IMR-90 (cell line): ENCODE measurements at regions not wholly inside any gene's neighbourhood (a gene's known extent, or its start where the extent isn't known, plus 50 kb on each side); places are given as distances from the start of the nearest gene placed in this dataset.

Experiments
- ATAC-seq: fragments of 200-7000 bp; cut with Tn5 transposase; 2 replicates; pipeline ENCODE4 v1.9.1; 2020; ENCODE audit warnings: low read depth, mild to moderate bottlenecking, moderate library complexity
- BruUV-seq: library from RNA; stranded (reverse); fragments of 400-500 nt; replicated peaks from 2 replicates; lab custom pipeline; 2021; lab: Mats Ljungman, UMichigan
- CTCF ChIA-PET: fragments of 300-600 bp; formaldehyde crosslinking; extraction: SDS; loops from one replicate; lab custom pipeline; 2021; ENCODE audit warnings: antibody characterized with exemption; lab: Yijun Ruan, JAX
- POLR2A ChIA-PET: fragments of 300-600 bp; sonication (Branson Sonifier 250); formaldehyde crosslinking; loops from one replicate; lab custom pipeline; 2022; ENCODE audit warnings: antibody characterized with exemption; ENCODE audit not compliant: unreplicated experiment; lab: Charles Lee
- DNase-seq: peaks from one replicate; pipeline ENCODE4 v3.0.0; 2013
- H2AFZ ChIP-seq: replicated peaks from 2 replicates; pipeline ENCODE3; 2013; ENCODE audit warnings: low read length, mild to moderate bottlenecking; ENCODE audit not compliant: poor library complexity
- H2AK5ac ChIP-seq: 2 replicates; pipeline ENCODE4 v1.6.1; 2013; ENCODE audit warnings: low read depth, low read length, inconsistent platforms
- H2AK9ac ChIP-seq: replicated peaks from 2 replicates; pipeline ENCODE3; 2013; ENCODE audit warnings: mild to moderate bottlenecking, low read depth, low read length, moderate library complexity; ENCODE audit not compliant: poor library complexity
- H2BK120ac ChIP-seq: 2 replicates; pipeline ENCODE4 v1.6.1; 2013; ENCODE audit warnings: low read depth, low read length, inconsistent platforms
- H2BK15ac ChIP-seq: 3 replicates; pipeline ENCODE4 v1.6.1; 2013; ENCODE audit warnings: low read depth, low read length, inconsistent platforms
- H2BK20ac ChIP-seq: 2 replicates; pipeline ENCODE4 v1.6.1; 2013; ENCODE audit warnings: low read depth, mild to moderate bottlenecking, inconsistent platforms, low read length, moderate library complexity
- H2BK5ac ChIP-seq: 2 replicates; pipeline ENCODE4 v1.6.1; 2013; ENCODE audit warnings: mild to moderate bottlenecking, low read depth, low read length, inconsistent platforms; ENCODE audit not compliant: poor library complexity, severe bottlenecking
- H3K14ac ChIP-seq: replicated peaks from 2 replicates; pipeline ENCODE4 v1.6.1; 2013; ENCODE audit warnings: low read depth, low read length, inconsistent platforms
- H3K18ac ChIP-seq: 2 replicates; pipeline ENCODE4 v1.6.1; 2013; ENCODE audit warnings: low read depth, low read length, control low read depth
- H3K23ac ChIP-seq: 2 replicates; pipeline ENCODE4 v1.6.1; 2013; ENCODE audit warnings: low read depth, low read length, inconsistent platforms
- H3K27ac ChIP-seq: 2 replicates; pipeline ENCODE4 v1.5.1; 2013; ENCODE audit warnings: mild to moderate bottlenecking, control low read depth, low read length; ENCODE audit not compliant: insufficient read depth
- H3K27me3 ChIP-seq: 2 replicates; pipeline ENCODE4 v1.6.1; 2013; ENCODE audit warnings: low read length; ENCODE audit not compliant: control insufficient read depth, insufficient read depth
- H3K36me3 ChIP-seq: 2 replicates; pipeline ENCODE4 v1.6.1; 2013; ENCODE audit warnings: low read length, mixed read lengths; ENCODE audit not compliant: control insufficient read depth, insufficient read depth
- H3K4ac ChIP-seq: 2 replicates; pipeline ENCODE4 v1.6.1; 2013; ENCODE audit warnings: low read depth, low read length, inconsistent platforms
- H3K4me1 ChIP-seq: 2 replicates; pipeline ENCODE4 v1.6.1; 2013; ENCODE audit warnings: low read length, mixed read lengths; ENCODE audit not compliant: control insufficient read depth, insufficient read depth
- H3K4me2 ChIP-seq: 2 replicates; pipeline ENCODE4 v1.6.1; 2013; ENCODE audit warnings: low read depth, mild to moderate bottlenecking, control low read depth, low read length, moderate library complexity
- H3K4me3 ChIP-seq: 2 replicates; pipeline ENCODE4 v1.5.1; 2013; ENCODE audit warnings: low read depth, mild to moderate bottlenecking, control low read depth, low read length, moderate library complexity; ENCODE audit not compliant: insufficient read depth
- H3K56ac ChIP-seq: 2 replicates; pipeline ENCODE4 v1.6.1; 2013; ENCODE audit warnings: low read length, inconsistent platforms; ENCODE audit not compliant: insufficient read depth; ENCODE audit errors: extremely low read depth
- H3K79me1 ChIP-seq, 2 experiments: 2 replicates each; pipeline ENCODE4 v1.6.1; 2013; ENCODE audit warnings: low read length in 2 of 2, inconsistent platforms in 1 of 2, low read depth in 1 of 2
- H3K9ac ChIP-seq: 2 replicates; pipeline ENCODE4 v1.6.1; 2013; ENCODE audit warnings: low read depth, low read length, control low read depth
- H3K9me1 ChIP-seq: 2 replicates; pipeline ENCODE4 v1.6.1; 2013; ENCODE audit warnings: low read length, inconsistent platforms; ENCODE audit not compliant: insufficient read depth
- H3K9me3 ChIP-seq: 2 replicates; pipeline ENCODE4 v1.6.1; 2013; ENCODE audit warnings: low read length; ENCODE audit not compliant: control insufficient read depth, insufficient read depth
- H4K20me1 ChIP-seq: 2 replicates; pipeline ENCODE4 v1.6.1; 2013; ENCODE audit warnings: low read length, inconsistent platforms; ENCODE audit not compliant: insufficient read depth
- H4K5ac ChIP-seq: 2 replicates; pipeline ENCODE4 v1.6.1; 2013; ENCODE audit warnings: mild to moderate bottlenecking, low read depth, low read length, control low read depth
- H4K8ac ChIP-seq, 2 experiments: 2 replicates each; pipeline ENCODE4 v1.6.1; 2013; ENCODE audit warnings: low read depth in 2 of 2, low read length in 2 of 2, control low read depth in 1 of 2, inconsistent platforms in 1 of 2
- H4K91ac ChIP-seq: 2 replicates; pipeline ENCODE4 v1.6.1; 2013; ENCODE audit warnings: low read depth, low read length, inconsistent platforms; ENCODE audit not compliant: insufficient read depth
- MAFK ChIP-seq: IDR thresholded peaks from 2 replicates; pipeline ENCODE4 v1.6.1; 2012; ENCODE audit warnings: low read depth, low read length, improper control_type of control experiment
- RAD21 ChIP-seq: IDR thresholded peaks from 2 replicates; pipeline ENCODE4 v1.6.1; 2012; ENCODE audit warnings: low read length, improper control_type of control experiment
- RCOR1 ChIP-seq: IDR thresholded peaks from 2 replicates; pipeline ENCODE4 v1.6.1; 2012; ENCODE audit warnings: mild to moderate bottlenecking, low read length, improper control_type of control experiment; ENCODE audit not compliant: insufficient replicate concordance
- RFX5 ChIP-seq: IDR thresholded peaks from 2 replicates; pipeline ENCODE4 v1.8.0; 2012; ENCODE audit warnings: low read depth, mild to moderate bottlenecking, low read length, moderate library complexity
- WGBS, 2 experiments: methylation state at CpG; one replicate each; pipeline versions ENCODE4 v1.1.5 to v1.1.7; 2013; ENCODE audit warnings: missing lambda C conversion rate in 2 of 2; ENCODE audit not compliant: insufficient read length in 1 of 2; ENCODE audit errors: extremely low coverage in 2 of 2; 5-methylcytosine and 5-hydroxymethylcytosine counted together
- dilution Hi-C: fragments of 300-500 bp; cut with HindIII; formaldehyde crosslinking; loops from one replicate; pipeline ENCODE4 v1.14.3; 2018; ENCODE audit warnings: low sequenced_read_pairs; ENCODE audit not compliant: unreplicated experiment
- in situ Hi-C: fragments of 300-500 bp; cut with MboI; formaldehyde crosslinking; loops from 3 replicates; pipeline ENCODE4 v1.14.3; 2019; ENCODE audit warnings: low sequenced_read_pairs, inconsistent platforms, mixed read lengths
- intact Hi-C: fragments of 100-400 bp; cut with micrococcal nuclease; formaldehyde crosslinking; loops from 2 replicates; pipeline ENCODE4 v1.10.0; 2022

DNA sequence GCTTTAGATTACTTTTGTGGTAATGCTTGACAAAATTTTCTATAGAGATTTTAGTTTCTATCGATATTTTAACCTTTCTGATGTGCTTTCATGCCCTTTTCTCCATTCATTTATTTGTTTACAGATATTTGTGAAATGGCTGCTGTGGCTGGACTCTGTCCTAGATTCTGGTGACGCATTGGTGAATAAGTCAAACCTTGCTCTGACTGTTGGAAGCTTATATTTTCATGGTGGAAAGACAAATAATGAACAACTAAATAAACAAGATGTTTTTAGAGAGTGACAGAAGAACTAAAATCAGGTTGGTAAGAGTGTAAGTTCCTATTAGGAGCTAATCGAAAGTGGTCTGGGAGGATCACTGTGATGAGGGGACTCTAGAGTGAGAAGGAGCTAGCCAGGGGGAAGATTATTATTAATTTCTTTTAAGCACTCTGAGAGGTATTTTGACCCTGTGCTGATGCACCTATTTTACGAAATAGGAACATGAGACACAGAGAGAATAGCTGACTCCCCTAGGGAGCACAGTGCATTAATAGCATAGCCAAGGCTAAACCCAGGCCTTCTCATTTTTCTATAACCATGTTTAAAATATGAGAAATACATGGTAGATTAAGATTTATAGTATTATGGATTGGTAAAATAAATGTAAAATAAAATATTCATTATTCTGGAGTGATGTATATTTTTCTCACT lies 411.9 kb upstream of the ARRDC3 start:
- intact Hi-C loops = no loop called here
- Histone ChIP-seq H4K91ac (no peak overlapping the region), H2BK20ac (no peak overlapping the region), H3K79me1 (no peaks in the 10 kb centered on the region), H4K8ac (no peak overlapping the region), H3K9me1 (no peaks in the 10 kb centered on the region), H3K4me3 (no peak overlapping the region), H4K5ac (no peak overlapping the region), H3K14ac (no peak overlapping the region), H3K4ac (no peak overlapping the region), H3K9me3 (no peaks in the 10 kb centered on the region), H3K27me3 (no peaks in the 10 kb centered on the region), H2BK15ac (no peak overlapping the region), H3K9ac (no peak overlapping the region), H2BK5ac (no peak overlapping the region), H3K18ac (no peak overlapping the region), H2AFZ (no peak overlapping the region), H3K27ac (no peak overlapping the region), H4K20me1 (no peaks in the 10 kb centered on the region), H2AK5ac (no peak overlapping the region), H3K4me1 (no peaks in the 10 kb centered on the region), H3K56ac (no peak overlapping the region), H2BK120ac (no peak overlapping the region), H2AK9ac (no peak overlapping the region), H3K23ac (no peak overlapping the region), H3K4me2 (no peak overlapping the region), H3K36me3 (no peaks in the 10 kb centered on the region)
- CTCF ChIA-PET = interaction anchor here (0.7 kb wide), 1 partner anchor 934 kb away, joined by 3 read pairs; no protein-coding TSS in a partner anchor
- in situ Hi-C loops = no loop called here
- DNase-seq (no peak), ATAC-seq (no peak)
- no peak for TF ChIP-seq MAFK
- no peak for TF ChIP-seq RCOR1
- no peak for TF ChIP-seq RAD21
- TF ChIP-seq RFX5 = no peak
- WGBS, 2 experiments = no CpG with 5 or more reads among the region's 4 CpGs
- POLR2A ChIA-PET = no interaction called here
- dilution Hi-C loops = no loop called here
- BruUV-seq = no TSS peak
